HuH-7 (cell line): ENCODE measurements at regions not wholly inside any gene's neighbourhood (a gene's known extent, or its start where the extent isn't known, plus 50 kb on each side); places are given as distances from the start of the nearest gene placed in this dataset.

Source experiments
- DNase-seq: peaks from one replicate; pipeline ENCODE4 v3.0.0; 2011; ENCODE audit warnings: low spot score

DNA sequence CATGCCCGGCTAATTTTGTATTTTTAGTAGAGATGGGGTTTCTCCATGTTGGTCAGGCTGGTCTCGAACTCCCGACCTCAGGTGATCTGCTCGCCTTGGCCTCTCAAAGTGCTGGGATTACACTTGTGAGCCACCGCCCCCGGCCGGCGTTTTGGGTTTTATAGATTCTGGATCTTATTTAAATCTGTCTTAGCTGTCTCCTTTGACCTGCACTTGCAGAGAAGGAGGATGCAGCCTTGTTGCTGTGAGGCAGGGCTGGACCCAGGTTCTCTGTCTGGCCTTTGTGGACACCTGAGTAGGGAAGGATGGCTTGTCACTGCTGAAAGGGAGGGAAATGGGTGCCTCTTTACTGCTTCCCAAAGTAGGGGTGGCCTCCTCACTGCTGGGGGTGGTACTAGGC, 83.0 kb upstream of the HS6ST1 start:
- no peak for DNase-seq

DNA sequence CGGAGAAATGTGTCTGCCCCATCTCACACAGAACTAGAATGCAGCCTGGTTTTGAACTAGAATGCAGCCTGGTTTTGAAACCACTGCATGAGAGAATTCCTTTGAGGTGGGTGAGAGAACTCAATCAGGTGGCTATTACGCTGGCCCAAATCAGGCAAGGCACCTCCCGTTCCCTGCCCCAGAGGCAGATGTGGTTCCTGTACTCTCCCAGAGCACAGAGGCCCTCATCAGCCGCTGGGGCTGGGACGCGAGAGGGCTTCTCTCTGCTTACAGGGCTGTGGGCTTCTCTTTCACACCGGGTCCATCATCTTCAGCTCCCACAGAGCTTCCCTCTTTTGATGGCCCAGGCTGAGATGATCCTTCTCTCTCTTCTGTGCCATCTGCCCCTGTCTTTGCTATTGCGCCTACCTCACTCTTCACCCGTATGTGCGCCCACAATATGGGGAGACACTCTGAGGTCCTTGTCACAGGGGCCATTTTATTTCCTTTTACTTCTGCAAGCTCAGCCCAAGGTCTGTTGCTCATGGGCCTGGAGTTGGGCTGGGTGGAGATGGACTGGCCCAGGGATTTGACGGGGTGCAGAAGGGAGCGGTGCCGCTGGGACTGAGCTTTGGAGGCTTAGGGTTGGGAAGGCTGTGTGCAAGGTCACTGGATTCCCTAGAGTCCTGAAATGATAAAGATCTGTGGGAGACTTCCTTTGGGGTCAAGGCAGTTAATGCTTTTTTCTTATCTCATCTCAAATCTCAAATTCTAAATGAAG, 84.4 kb upstream of the HS6ST1 start:
- no peak for DNase-seq

DNA sequence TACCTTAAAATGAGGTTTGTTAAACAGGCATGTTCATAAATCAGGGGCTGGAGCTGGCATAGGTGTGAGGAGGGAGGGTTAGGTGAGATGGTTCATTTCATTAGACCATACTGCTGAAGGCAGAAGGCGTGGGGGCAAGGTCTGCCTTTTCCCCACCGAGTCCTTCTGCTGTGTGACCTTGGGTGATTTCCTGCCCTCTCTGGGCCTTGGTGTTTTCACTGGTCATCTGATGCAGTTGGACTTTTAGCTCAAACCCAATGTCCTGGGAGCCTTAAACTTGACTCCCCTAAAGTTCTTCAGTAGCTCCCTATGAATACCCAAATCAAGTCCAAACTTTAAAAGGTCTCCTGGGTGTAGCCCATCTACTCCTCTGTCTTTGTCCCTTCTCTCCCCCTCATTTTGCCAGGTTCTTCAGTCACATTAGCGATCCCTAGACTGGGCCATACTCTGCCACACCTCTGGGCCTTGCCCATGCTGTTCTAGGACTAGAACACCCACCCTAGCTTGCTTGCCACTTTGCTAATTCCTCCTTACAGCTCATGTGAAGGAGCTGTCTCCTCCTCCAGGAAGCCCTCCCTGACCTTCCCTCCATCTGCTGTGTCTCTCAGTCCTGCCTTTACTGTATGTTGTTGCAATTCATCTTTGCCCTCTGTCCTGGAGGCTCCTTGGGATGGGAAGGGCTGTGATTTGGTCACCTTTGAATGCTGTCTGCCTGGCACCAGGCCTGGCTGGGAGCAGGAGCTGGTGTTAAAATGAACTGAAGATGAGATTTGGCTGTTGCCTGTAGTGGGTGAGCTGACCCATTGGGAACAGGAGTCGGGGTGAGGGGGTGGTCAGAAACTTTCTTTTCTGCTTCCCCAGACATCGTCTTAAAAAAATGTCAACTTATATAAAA, 85.4 kb upstream of the HS6ST1 start:
- DNase-seq = no peak

DNA sequence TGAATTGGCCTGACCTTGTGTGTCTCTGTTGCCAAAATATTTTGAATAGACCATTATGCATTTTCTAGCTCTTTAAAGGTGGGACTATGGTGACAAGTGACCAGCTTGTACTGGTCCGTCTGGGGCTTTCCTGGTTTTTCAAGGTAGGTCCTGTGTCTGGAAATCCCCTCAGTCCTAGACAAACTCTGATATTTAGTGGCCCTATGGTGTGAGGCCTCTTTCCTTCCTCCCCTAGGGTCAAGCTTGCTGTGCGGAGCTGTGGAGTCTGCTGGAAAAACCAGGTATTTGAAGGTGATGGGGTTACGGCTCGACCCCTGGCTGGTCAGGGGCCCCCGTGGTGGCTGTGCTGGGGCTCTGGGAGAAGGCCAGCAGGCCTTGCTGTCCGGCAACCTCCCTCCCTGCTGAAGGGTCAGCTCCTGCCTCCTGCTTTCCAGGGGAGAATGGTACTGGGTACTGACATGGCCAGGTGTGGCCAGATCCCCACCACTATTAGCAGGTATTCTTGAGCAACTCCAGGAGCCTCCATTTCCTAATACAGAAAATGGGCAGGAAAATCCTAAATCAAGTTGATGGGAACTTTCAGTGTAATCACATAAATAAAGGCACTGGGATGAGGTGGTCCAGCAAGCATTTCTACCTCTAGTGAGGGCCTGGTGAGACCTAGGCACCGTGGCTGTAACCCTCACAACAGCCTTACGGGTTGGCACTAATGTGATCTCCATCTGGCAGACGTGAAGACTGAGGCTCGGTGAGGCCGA, 86.2 kb upstream of the HS6ST1 start:
- no peak for DNase-seq

DNA sequence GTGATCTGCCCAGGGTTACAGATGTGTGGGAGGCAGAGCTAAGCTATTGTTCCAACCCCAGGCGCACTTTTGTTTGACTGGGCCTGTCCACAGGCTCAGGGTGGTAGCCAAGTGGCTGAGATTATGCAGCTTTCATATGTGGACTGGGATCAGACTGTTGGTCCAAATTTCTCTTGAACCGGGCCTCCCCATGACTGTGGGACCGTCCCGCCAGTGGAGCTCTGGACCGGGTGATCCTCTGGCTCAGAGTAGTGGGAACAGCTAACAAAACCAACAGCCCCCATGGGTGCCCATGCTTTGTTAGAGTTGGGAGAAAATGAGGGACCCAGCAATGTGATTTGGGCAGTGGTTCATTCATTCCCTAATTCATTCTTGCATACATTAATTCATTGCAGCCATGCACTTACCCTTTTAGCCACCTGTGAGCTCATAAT, 86.8 kb upstream of the HS6ST1 start:
- DNase-seq = no peak

DNA sequence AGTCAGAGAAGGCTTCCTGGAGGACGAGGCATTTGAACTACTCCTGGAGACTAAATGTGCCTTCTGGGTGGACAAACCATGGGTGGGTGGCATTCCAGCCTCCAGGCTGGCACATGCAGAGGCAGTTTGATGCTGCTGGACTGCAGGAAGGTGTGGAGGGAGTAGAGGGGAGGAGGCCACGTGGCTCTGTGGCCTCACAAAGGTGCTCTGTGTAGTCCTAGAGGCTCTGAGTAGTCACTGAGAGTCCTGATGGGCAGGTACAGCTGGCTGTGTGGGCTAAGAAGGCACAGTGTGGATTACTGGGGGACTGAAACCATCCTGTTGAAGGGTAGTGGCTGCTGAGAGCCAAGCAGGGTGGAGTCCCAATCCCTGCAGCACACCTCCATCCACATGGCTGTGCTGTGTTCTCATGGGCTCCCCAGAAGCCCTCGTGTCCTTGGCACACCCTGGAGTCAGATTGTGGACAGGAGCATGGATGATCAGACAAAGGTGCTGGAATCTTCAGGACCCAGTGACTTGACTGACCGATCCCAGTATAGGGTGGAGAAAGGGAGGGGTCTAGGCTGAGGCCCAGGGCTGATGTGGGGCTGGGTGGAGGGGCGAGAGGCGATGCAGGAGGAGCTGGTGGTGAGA, 87.4 kb upstream of the HS6ST1 start:
- DNase-seq = no peak

DNA sequence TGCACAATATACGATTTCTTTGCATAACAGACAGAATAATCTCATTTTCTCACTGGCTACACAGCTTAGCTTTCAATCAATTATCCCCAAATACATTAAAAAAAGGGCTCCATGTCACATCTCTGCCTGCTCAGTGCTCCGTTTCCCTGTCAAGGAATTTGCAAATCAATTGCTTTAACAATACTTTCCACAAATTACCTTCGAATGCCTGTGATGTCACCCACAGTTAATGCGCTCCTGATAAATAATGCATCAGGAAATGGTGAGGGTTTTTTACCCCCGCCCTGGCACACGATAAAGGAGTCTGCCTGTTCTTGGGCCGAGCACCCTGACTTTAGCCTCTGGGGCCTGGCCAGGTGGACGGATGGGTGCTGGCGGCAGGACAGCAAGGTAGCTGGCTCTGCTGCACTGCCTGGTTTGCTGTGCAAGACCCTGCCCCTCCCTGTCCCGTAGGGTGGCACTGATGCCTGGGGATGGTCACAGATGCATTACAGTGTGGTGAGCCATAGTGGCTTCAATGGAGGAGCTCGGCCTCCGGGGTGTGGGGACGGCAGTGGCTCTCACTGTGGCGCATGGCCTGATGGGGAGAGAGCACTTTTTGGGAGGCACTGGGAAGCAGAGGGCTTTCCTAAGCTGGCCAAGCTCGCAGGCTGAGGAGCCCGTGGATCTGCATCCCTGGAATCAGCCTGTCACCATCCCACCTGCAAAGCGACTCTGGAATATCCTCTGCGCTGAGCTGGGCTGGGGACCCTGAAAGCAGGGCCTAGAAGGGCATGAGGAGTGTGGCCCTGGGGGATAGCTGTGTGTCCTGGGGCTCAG, 88.3 kb upstream of the HS6ST1 start:
- DNase-seq = no peak

DNA sequence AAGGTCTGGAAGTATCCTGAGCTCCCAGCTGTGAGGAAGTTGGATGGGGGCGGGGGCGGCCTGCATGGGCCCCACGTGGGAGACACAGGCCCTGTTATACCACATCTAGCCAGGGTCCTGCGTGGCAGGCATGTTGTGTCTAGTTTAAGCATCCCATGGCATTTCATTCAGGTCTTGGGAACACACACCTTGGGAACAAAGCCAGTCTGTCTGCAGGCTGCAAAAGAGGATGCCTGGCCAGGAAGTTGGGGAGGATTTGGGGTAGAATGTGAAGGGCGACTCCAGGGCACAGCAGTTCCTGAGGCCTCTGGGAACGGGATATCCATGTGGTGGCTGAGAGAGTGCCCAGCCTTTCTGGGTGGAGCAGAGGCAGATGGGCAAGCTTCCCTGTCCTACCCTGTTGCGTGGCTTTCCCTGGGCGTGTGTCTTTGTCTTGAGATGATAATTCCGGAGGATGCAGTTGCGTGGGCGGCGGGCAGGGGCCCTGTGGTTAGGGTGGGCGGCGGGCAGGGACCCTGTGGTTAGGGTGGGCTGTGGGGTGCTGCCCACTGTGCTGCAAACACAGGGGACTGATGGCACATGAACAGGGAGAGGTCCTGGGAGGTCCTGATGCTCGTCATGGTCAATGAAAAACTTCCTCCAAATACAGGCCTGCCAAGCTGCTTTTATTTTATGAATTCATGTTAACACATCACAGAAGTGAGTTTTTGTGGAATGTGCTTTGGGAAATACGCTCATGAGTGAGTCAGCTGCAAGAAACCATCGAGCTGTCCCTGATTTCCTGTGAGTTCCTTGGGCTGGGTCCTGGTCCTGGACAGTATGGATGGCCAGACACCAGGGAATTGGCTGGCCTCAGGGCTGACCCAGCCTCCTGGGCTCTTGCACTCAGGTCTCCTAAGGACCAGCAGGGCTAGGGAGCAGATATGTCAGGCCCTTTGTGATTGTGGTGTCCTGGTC, 90.0 kb upstream of the HS6ST1 start:
- DNase-seq = no peak

DNA sequence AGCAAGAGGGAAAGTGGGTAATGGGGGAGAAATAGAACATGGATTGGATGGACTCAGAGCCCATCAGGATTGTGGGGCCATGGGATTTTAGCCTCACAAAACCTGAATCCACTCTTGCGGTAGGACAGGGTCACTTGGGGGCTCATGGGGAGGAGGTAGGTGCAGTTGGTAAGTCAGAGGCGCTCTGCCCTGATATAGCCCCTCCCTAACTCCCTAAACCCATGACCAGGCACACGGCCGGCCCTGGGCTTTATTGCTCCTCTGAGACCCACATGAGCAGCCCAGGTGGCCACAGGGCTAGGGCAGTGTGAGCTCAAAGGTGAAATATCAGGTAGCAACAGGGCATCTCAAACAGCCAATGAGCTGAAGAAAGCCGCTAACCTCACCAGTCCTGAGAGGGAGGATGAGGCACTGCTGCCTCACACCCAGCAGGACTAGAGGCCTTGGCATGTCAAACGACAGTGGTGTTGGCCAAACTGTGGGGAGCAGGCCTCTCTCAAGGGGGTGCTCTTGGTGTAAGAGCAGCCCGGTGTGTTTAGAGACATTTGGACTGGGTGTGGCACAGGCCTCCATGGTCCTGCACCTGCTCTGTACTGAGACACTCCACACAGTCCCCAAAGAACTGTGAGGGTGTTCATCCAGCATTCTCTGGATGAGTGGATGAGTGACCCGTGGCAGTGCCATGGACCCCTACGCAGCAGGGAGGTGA, 90.8 kb upstream of the HS6ST1 start:
- DNase-seq = no peak

DNA sequence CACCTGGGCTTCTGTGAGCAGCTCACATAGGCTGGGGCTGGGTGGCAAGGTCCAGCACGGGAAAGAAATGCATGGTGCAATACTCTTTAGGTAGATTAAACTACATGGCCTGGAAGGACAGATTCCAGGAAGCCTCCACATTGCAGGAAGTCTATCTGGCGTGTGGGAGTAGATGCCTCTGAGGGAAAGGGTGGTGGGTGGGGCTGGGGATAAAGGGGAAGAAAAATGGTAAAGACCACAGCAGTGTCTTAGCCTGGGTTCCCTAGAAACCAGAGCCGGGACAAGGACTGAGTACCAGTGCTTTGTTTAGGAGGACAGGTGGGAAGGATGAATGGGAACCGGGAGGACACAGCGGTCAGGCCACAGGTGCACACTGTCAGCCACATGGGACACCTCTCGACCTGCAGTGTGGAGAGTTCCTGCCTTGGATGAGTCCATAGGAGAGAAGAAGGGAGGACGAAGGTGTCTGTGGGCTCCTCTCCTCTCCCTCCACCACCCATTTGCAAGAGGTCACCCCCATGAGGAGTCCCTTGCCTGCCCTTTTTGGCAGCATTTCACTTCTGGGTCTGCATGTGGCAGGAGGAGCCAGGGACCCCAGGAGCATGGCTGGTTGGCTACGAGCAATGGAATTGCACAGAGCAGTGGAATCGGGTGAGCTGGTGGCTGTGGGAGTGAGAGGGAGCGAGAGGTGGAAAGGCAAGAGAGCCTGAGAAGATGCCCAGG, 91.5 kb upstream of the HS6ST1 start:
- no peak for DNase-seq

DNA sequence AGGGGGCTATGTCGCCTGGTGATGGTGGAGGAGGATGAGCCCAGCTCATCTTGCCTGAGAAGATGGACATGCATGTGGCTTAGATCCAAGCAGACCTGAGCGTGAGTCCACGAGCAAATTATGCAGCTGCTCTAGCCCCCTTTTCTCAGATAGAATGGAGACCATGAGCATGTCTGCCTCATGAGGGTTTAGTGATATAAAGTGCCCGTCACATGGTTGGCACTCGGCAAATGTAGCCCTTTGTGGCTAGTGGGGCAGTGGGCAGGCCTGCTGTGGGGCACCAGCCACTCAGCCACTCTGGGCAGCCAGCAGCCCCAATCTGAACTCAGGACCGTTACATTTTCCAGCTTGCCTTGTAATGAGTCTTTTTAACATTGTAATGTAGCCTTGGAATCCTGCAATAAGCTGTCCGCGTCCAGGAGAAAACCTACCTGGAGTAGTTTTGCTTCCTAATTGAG, 92.1 kb upstream of the HS6ST1 start:
- no peak for DNase-seq

DNA sequence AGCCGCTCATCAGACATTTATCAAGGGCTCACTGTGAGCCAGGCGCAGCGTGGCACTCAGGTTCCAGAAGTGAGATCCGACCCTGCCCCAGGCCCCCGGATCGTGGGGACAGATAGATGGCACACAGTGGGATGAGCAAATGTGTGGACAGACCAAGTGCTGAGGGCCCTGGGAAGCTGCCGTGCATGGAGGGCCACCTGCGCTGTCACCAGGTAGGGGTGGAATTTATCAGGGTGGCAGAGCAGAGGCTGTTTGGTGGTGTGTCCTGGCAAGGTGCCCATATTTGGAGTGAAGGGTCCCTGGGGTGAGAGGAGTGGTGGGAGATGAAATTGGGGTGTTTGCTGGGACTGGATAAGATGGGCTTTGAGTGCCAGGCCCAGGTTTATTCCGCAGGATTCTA, 92.8 kb upstream of the HS6ST1 start:
- DNase-seq = no peak

DNA sequence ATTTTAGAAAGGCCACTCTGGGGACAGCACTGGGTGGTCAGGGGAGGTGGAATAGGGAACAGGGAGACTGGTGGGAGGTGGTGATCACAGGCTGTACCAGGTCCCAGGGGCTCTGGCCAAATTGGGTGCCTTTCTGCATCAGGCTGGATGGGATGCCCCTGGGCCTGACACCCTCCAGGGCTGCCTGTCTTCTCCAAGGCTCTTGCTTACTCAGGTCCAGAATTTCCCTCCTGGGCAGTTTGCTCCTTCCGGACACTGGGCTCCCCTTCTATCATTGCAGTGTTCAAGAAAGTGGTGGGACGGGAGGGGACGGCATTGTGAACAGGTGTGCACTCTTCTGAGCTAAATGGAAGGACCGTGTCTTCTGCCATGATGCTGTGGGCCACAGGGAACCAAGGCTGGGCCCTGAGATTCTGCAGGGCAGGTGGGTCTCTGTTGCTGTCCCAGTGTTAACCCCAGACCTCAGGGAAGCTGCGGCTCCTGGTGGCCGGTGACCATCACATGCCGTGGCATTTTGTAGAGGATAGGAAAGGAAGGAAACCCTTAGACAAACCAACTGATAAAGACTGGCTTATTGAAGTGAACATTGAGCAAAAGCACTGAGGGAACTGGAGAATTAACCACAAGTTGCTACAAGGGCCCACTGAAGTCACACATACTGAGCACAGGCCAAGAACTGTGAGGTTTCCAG, 93.7 kb upstream of the HS6ST1 start:
- no peak for DNase-seq

DNA sequence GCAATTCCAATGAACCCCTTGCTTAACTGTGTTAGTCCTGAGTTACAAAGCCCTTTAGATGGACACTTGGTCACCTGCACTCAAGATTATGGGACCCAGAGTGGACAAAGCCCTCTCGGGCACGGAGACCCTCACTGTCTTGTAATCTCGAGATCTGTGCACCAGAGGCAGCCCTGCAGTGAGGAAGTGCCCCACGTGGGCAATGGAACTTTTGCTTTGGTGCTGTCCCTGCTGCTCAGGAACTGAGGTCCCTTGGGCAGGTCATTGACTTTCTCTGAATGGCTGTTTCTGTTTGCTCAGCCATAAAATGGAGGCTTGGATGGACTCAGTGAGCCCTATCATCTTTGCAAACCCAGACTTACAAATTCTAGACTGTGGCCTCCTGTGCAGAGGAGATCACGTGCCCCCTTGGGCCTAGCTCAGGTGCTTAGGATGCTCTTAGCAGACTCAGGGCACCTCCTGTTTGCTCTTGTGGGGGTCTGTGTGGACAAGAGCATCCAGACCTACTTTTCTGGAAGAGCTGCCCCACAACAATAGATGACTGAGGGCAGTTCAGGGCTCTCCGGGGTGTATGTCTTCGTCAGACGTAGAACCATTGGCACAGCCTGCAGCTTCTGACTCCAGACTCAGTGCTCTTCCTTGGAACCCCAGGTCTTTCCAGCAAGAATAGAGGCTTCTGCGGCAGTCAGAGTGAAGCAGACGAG, 94.5 kb upstream of the HS6ST1 start:
- no peak for DNase-seq

DNA sequence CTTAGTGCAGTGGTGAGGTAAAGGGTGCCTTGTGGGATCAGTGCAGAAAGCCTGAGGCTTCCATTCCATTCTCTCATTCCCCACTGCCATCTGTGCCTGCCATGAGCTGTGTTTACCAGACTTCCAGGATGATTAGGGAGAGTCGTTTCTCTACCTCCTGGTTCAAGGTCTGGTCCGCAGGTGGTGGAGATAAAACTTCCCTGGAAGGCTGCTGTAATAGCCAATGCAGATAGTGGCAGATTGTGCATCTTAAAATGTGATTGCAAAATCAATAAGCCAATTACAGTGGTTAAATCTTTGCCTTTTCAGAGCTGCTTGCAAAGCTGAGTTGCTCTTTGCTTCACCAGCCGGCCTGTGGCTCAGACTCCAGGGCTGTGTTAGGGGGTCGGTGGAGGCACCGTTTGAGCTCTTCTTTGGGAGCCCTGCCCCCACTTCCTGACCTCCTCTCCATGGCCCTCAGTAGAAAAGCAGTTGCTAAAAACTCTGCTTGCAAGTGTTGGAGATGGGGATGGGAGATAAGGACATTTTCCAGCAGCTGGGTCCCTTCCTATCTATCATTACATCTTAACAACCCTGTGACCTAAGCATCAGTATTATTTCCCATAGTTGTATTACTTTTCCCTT, 95.2 kb upstream of the HS6ST1 start:
- no peak for DNase-seq

DNA sequence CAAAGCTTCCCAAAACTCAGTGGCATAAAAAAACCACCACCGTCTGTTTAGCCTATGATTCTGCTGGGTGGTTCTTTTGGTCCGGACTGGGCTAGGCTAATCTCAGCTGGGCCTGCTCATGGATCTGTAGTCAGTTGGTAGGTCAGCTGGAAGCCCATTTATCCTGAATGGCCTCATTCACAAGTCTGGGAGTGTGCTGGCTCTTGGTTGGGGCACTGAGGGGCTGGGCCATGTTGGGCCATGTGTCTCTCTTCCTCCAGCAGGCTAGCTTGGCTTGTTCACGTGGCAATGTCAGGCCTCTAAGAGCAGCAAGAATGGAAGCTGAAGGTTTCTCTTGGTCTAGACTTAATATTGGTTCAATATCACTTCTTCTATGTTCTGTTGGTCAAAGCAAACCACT, 95.7 kb upstream of the HS6ST1 start:
- DNase-seq = no peak
